HepG2 (cell line): ENCODE measurements at regions not wholly inside any gene's neighbourhood (a gene's known extent, or its start where the extent isn't known, plus 50 kb on each side); places are given as distances from the start of the nearest gene placed in this dataset.

ENCODE experiments used
- ATAC-seq: fragments of 200-7000 bp; cut with Tn5 transposase; 3 replicates; pipeline ENCODE4 v1.9.1; 2020; ENCODE audit warnings: mild to moderate bottlenecking, moderate library complexity
- BruUV-seq: library from RNA; stranded (reverse); fragments of 400-500 nt; replicated peaks from 2 replicates; lab custom pipeline; 2021; lab: Mats Ljungman, UMichigan
- CTCF ChIA-PET: fragments of 300-600 bp; formaldehyde crosslinking; extraction: SDS; loops from one replicate; lab custom pipeline; 2021; ENCODE audit warnings: low total read pairs, inconsistent platforms, low intra/inter-chr PET ratio; lab: Yijun Ruan, JAX
- POLR2A ChIA-PET: fragments of 350-600 bp; sonication (Branson Sonifier 250); formaldehyde crosslinking; loops from one replicate; lab custom pipeline; 2020; ENCODE audit warnings: antibody characterized with exemption, inconsistent platforms; lab: Yijun Ruan, JAX
- DNase-seq: peaks from one replicate; pipeline ENCODE4 v3.0.0-alpha.2; 2015; ENCODE audit warnings: low spot score
- FAIRE-seq: peaks from 3 replicates; lab custom pipeline; 2011; peaks lifted over from hg19 to GRCh38; lab: Jason Lieb, UNC
- H2AFZ ChIP-seq: one replicate; pipeline ENCODE4 v1.6.1; 2011; ENCODE audit warnings: low read length, inconsistent platforms
- H3K27ac ChIP-seq: fragments of 300-600 bp; 3 replicates; pipeline ENCODE4 v1.8.0; 2011; ENCODE audit warnings: mixed run types, mild to moderate bottlenecking, mixed read lengths, low read length, inconsistent platforms; ENCODE audit not compliant: insufficient read depth; ENCODE audit errors: extremely low read length
- H3K27me3 ChIP-seq, 2 experiments: fragments of 200-600 bp in 1 of 2; 2 replicates in 1 of 2; 3 replicates in 1 of 2; pipeline versions ENCODE4 v1.6.0 to v1.8.0; 2011; ENCODE audit warnings: low read length in 2 of 2, mild to moderate bottlenecking in 2 of 2, moderate library complexity in 2 of 2, inconsistent platforms in 1 of 2; ENCODE audit not compliant: insufficient read depth in 2 of 2, control insufficient read depth in 1 of 2
- H3K36me3 ChIP-seq, 2 experiments: fragments of 200-600 bp in 1 of 2; replicated peaks in 1 of 2; 2 replicates in 1 of 2; 3 replicates in 1 of 2; pipeline versions ENCODE4 v1.5.1 to v1.8.0; 2011; ENCODE audit warnings: low read length in 2 of 2, inconsistent platforms in 1 of 2; ENCODE audit not compliant: insufficient read depth in 2 of 2, control insufficient read depth in 1 of 2
- H3K4me1 ChIP-seq: 2 replicates; pipeline ENCODE4 v1.5.1; 2012; ENCODE audit warnings: low read length, inconsistent platforms; ENCODE audit not compliant: insufficient read depth
- H3K4me2 ChIP-seq: 2 replicates; pipeline ENCODE4 v1.6.0; 2011; ENCODE audit warnings: low read depth, low read length, inconsistent platforms
- H3K4me3 ChIP-seq, 3 experiments: fragments of 200-600 bp in 1 of 3; sonication (generic), shearing (Covaris generic) in 1 of 3; replicated peaks in 1 of 3; 2 replicates each; pipeline ENCODE4 v1.5.1; 2011 to 2016; ENCODE audit warnings: low read length in 3 of 3, inconsistent platforms in 2 of 3, low read depth in 2 of 3, mild to moderate bottlenecking in 2 of 3, control low read depth in 1 of 3, mixed read lengths in 1 of 3; ENCODE audit not compliant: insufficient read depth in 1 of 3
- H3K79me2 ChIP-seq: one replicate; pipeline ENCODE4 v1.6.1; 2011; ENCODE audit warnings: low read length, inconsistent platforms; ENCODE audit not compliant: insufficient read depth
- H3K9ac ChIP-seq: 2 replicates; pipeline ENCODE4 v1.6.0; 2011; ENCODE audit warnings: mild to moderate bottlenecking, low read depth, low read length, inconsistent platforms; ENCODE audit not compliant: insufficient read depth
- H3K9me3 ChIP-seq: 2 replicates; pipeline ENCODE4 v1.5.1; 2012; ENCODE audit warnings: mild to moderate bottlenecking, low read length
- H4K20me1 ChIP-seq: 2 replicates; pipeline ENCODE4 v1.6.0; 2011; ENCODE audit warnings: inconsistent platforms, mild to moderate bottlenecking, low read length, moderate library complexity; ENCODE audit not compliant: insufficient read depth
- EZH2 ChIP-seq: conservative IDR thresholded peaks from 2 replicates; pipeline ENCODE4 v1.6.1; 2012; ENCODE audit warnings: mild to moderate bottlenecking, low read depth, low read length, moderate library complexity
- MXI1 ChIP-seq: IDR thresholded peaks from 3 replicates; pipeline ENCODE4 v1.6.1; 2012; ENCODE audit warnings: low read depth, low read length, inconsistent platforms, borderline replicate concordance
- NFRKB ChIP-seq: fragments of 450-650 bp; IDR thresholded peaks from 2 replicates; pipeline ENCODE4 v1.6.1; 2017
- NONO ChIP-seq, 2 experiments: fragments of 450-650 bp in 1 of 2; sonication (generic) in 1 of 2; formaldehyde crosslinking in 1 of 2; IDR thresholded peaks in 1 of 2; conservative IDR thresholded peaks in 1 of 2; 2 replicates each; pipeline versions ENCODE4 v1.6.1 to v1.8.0; 2017 to 2022; ENCODE audit warnings: mild to moderate bottlenecking in 1 of 2, missing genetic modification reagents in 1 of 2, moderate library complexity in 1 of 2
- SALL2 ChIP-seq: sonication (generic); formaldehyde crosslinking; IDR thresholded peaks from 2 replicates; pipeline ENCODE4 v1.8.1; 2023; ENCODE audit warnings: mild to moderate bottlenecking, missing genetic modification reagents, inconsistent platforms
- TBP ChIP-seq: sonication (generic); formaldehyde crosslinking; IDR thresholded peaks from 2 replicates; pipeline ENCODE4 v1.5.0; 2020; ENCODE audit warnings: missing genetic modification reagents
- ZNF263 ChIP-seq: sonication (generic); formaldehyde crosslinking; IDR thresholded peaks from 2 replicates; pipeline ENCODE4 v1.4.0; 2020; ENCODE audit warnings: missing genetic modification reagents
- ZNF441 ChIP-seq: sonication (generic); formaldehyde crosslinking; IDR thresholded peaks from 2 replicates; pipeline ENCODE4 v1.7.0; 2021; ENCODE audit warnings: missing genetic modification reagents, borderline replicate concordance
- ZSCAN9 ChIP-seq: IDR thresholded peaks from 2 replicates; pipeline ENCODE4 v1.6.1; 2016; ENCODE audit warnings: borderline replicate concordance
- WGBS: methylation state at CpG from one replicate; pipeline ENCODE4 v1.1.6; 2017; ENCODE audit warnings: low lambda C conversion rate; 5-methylcytosine and 5-hydroxymethylcytosine counted together
- in situ Hi-C: cut with HindIII; loops from 2 replicates; pipeline ENCODE4 v1.10.0; 2017; ENCODE audit warnings: low pct_unique_long_range_greater_than_20kb; ENCODE audit not compliant: extremely low pct_ligation_motif_present
- intact Hi-C: fragments of 100-400 bp; cut with micrococcal nuclease; formaldehyde crosslinking; loops from one replicate; pipeline ENCODE4 v1.10.0; 2022; ENCODE audit not compliant: unreplicated experiment
- TF ChIP-seq, protein P1 (sequence below): sonication (generic); formaldehyde crosslinking; IDR thresholded peaks from 2 replicates; pipeline ENCODE4 v1.5.1; 2020; ENCODE audit warnings: mild to moderate bottlenecking, missing genetic modification reagents, moderate library complexity
- TF ChIP-seq, protein P2 (sequence below): sonication (generic); formaldehyde crosslinking; IDR thresholded peaks from 2 replicates; pipeline ENCODE4 v1.4.0; 2020; ENCODE audit warnings: mild to moderate bottlenecking, missing genetic modification reagents
- TF ChIP-seq, protein P3 (sequence below): sonication (generic); formaldehyde crosslinking; IDR thresholded peaks from 2 replicates; pipeline ENCODE4 v1.4.0; 2020; ENCODE audit warnings: mild to moderate bottlenecking, missing genetic modification reagents
- TF ChIP-seq, protein P4 (sequence below): sonication (generic); formaldehyde crosslinking; IDR thresholded peaks from 2 replicates; pipeline ENCODE4 v1.4.0; 2020; ENCODE audit warnings: missing genetic modification reagents
- TF ChIP-seq, protein P5 (sequence below): sonication (generic); formaldehyde crosslinking; conservative IDR thresholded peaks from 2 replicates; pipeline ENCODE4 v1.4.0; 2020; ENCODE audit warnings: missing genetic modification reagents

DNA sequence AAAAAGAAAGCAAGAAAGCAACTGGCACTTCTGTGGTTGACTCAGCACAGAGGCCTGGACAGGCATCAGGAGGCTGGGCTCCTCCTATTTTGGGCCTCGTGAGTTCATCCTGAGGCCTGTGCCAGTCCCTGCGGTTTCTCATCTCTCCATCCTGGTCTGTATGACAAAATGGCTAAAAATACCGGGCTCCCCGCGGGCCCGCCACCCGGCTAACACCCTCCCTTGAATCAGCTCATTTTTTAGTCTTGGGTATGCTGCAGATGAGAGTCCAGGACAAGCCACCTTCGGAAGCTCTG is 62.3 kb upstream of the YWHAQ start:
- no peak for FAIRE-seq
- Histone ChIP-seq H3K27me3 (peaks cover 2 to 25% of the 10 kb centered on the region in 2 experiments), H3K4me1 (peaks cover 8% of the 10 kb centered on the region), H3K27ac (no peak overlapping the region), H3K79me2 (no peaks in the 10 kb centered on the region), H3K9ac (no peak overlapping the region), H3K4me2 (no peak overlapping the region), H3K9me3 (no peaks in the 10 kb centered on the region), H3K4me3 (no peak overlapping the region), H2AFZ (no peak overlapping the region), H4K20me1 (no peaks in the 10 kb centered on the region), H3K36me3 (no peaks in the 10 kb centered on the region)
- no peak for ATAC-seq
- no TSS peak for BruUV-seq
- intact Hi-C loops: no loop called here
- POLR2A ChIA-PET: no interaction called here
- CTCF ChIA-PET: no interaction called here
- WGBS: 44% methylated on average over 8 of the region's 8 CpGs
- no peak for DNase-seq
- in situ Hi-C loops: no loop called here
- TF ChIP-seq ZNF263 (CRISPR knock-in tag) (no peak), ZNF441 (no peak), SALL2 (CRISPR knock-in tag) (no peak), NFRKB (no peak), TBP (CRISPR knock-in tag) (no peak), EZH2 (no peak), NONO (IDR thresholded peaks at IDR 0.05) (no peak), NONO (CRISPR knock-in tag; conservative IDR thresholded peaks at IDR 0.05) (no peak), ZSCAN9 (no peak), MXI1 (no peak)
- TF ChIP-seq, protein P1, sequence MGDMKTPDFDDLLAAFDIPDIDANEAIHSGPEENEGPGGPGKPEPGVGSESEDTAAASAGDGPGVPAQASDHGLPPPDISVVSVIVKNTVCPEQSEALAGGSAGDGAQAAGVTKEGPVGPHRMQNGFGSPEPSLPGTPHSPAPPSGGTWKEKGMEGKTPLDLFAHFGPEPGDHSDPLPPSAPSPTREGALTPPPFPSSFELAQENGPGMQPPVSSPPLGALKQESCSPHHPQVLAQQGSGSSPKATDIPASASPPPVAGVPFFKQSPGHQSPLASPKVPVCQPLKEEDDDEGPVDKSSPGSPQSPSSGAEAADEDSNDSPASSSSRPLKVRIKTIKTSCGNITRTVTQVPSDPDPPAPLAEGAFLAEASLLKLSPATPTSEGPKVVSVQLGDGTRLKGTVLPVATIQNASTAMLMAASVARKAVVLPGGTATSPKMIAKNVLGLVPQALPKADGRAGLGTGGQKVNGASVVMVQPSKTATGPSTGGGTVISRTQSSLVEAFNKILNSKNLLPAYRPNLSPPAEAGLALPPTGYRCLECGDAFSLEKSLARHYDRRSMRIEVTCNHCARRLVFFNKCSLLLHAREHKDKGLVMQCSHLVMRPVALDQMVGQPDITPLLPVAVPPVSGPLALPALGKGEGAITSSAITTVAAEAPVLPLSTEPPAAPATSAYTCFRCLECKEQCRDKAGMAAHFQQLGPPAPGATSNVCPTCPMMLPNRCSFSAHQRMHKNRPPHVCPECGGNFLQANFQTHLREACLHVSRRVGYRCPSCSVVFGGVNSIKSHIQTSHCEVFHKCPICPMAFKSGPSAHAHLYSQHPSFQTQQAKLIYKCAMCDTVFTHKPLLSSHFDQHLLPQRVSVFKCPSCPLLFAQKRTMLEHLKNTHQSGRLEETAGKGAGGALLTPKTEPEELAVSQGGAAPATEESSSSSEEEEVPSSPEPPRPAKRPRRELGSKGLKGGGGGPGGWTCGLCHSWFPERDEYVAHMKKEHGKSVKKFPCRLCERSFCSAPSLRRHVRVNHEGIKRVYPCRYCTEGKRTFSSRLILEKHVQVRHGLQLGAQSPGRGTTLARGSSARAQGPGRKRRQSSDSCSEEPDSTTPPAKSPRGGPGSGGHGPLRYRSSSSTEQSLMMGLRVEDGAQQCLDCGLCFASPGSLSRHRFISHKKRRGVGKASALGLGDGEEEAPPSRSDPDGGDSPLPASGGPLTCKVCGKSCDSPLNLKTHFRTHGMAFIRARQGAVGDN (CRISPR knock-in tag): no peak
- TF ChIP-seq, protein P2, sequence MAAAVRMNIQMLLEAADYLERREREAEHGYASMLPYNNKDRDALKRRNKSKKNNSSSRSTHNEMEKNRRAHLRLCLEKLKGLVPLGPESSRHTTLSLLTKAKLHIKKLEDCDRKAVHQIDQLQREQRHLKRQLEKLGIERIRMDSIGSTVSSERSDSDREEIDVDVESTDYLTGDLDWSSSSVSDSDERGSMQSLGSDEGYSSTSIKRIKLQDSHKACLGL (CRISPR knock-in tag): no peak
- TF ChIP-seq, protein P3, sequence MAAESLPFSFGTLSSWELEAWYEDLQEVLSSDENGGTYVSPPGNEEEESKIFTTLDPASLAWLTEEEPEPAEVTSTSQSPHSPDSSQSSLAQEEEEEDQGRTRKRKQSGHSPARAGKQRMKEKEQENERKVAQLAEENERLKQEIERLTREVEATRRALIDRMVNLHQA (CRISPR knock-in tag): no peak
- TF ChIP-seq, protein P4, sequence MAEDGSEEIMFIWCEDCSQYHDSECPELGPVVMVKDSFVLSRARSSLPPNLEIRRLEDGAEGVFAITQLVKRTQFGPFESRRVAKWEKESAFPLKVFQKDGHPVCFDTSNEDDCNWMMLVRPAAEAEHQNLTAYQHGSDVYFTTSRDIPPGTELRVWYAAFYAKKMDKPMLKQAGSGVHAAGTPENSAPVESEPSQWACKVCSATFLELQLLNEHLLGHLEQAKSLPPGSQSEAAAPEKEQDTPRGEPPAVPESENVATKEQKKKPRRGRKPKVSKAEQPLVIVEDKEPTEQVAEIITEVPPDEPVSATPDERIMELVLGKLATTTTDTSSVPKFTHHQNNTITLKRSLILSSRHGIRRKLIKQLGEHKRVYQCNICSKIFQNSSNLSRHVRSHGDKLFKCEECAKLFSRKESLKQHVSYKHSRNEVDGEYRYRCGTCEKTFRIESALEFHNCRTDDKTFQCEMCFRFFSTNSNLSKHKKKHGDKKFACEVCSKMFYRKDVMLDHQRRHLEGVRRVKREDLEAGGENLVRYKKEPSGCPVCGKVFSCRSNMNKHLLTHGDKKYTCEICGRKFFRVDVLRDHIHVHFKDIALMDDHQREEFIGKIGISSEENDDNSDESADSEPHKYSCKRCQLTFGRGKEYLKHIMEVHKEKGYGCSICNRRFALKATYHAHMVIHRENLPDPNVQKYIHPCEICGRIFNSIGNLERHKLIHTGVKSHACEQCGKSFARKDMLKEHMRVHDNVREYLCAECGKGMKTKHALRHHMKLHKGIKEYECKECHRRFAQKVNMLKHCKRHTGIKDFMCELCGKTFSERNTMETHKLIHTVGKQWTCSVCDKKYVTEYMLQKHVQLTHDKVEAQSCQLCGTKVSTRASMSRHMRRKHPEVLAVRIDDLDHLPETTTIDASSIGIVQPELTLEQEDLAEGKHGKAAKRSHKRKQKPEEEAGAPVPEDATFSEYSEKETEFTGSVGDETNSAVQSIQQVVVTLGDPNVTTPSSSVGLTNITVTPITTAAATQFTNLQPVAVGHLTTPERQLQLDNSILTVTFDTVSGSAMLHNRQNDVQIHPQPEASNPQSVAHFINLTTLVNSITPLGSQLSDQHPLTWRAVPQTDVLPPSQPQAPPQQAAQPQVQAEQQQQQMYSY: no peak
- TF ChIP-seq, protein P5, sequence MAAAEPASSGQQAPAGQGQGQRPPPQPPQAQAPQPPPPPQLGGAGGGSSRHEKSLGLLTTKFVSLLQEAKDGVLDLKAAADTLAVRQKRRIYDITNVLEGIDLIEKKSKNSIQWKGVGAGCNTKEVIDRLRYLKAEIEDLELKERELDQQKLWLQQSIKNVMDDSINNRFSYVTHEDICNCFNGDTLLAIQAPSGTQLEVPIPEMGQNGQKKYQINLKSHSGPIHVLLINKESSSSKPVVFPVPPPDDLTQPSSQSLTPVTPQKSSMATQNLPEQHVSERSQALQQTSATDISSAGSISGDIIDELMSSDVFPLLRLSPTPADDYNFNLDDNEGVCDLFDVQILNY (CRISPR knock-in tag): no peak
